GM23338 (cell line): ENCODE measurements at regions not wholly inside any gene's neighbourhood (a gene's known extent, or its start where the extent isn't known, plus 50 kb on each side); places are given as distances from the start of the nearest gene placed in this dataset.

Experiments
- ATAC-seq: fragments of 200-7000 bp; cut with Tn5 transposase; 3 replicates; pipeline ENCODE4 v1.9.1; 2020
- DNase-seq: peaks from one replicate; pipeline ENCODE4 v3.0.0-alpha.2; 2015; ENCODE audit warnings: low spot score
- H2AFZ ChIP-seq: fragments of 200-600 bp; sonication (generic); 2 replicates; pipeline ENCODE4 v1.8.0; 2016; ENCODE audit warnings: antibody characterized with exemption, mild to moderate bottlenecking, moderate library complexity
- H3F3A ChIP-seq: fragments of 200-600 bp; sonication (generic); replicated peaks from 2 replicates; pipeline ENCODE4 v1.8.0; 2017; ENCODE audit warnings: antibody characterized with exemption, mixed run types, low read depth
- H3K27ac ChIP-seq: fragments of 200-600 bp; sonication (generic); 2 replicates; pipeline ENCODE4 v1.6.1; 2016; ENCODE audit warnings: low read depth
- H3K27me3 ChIP-seq: fragments of 200-600 bp; sonication (generic); 2 replicates; pipeline ENCODE4 v1.8.0; 2016; ENCODE audit warnings: mild to moderate bottlenecking, mixed run types, moderate library complexity; ENCODE audit not compliant: insufficient read depth
- H3K36me3 ChIP-seq: fragments of 200-600 bp; sonication (generic); 2 replicates; pipeline ENCODE4 v1.8.0; 2016; ENCODE audit warnings: mild to moderate bottlenecking; ENCODE audit not compliant: insufficient read depth
- H3K4me1 ChIP-seq: fragments of 200-600 bp; sonication (generic); 2 replicates; pipeline ENCODE4 v1.8.0; 2016; ENCODE audit warnings: mild to moderate bottlenecking, moderate library complexity; ENCODE audit not compliant: insufficient read depth
- H3K4me2 ChIP-seq: fragments of 200-600 bp; sonication (generic); 2 replicates; pipeline ENCODE4 v1.7.1; 2017; ENCODE audit warnings: mixed run types
- H3K4me3 ChIP-seq: fragments of 200-600 bp; sonication (generic); 2 replicates; pipeline ENCODE4 v1.6.1; 2016; ENCODE audit warnings: mixed run types
- H3K79me2 ChIP-seq: fragments of 200-600 bp; sonication (generic); replicated peaks from 2 replicates; pipeline ENCODE4 v1.8.0; 2017; ENCODE audit warnings: mild to moderate bottlenecking; ENCODE audit not compliant: insufficient read depth
- H3K9me2 ChIP-seq: fragments of 200-600 bp; sonication (generic); 2 replicates; pipeline ENCODE4 v1.8.0; 2017; ENCODE audit not compliant: insufficient read depth
- H4K20me1 ChIP-seq: fragments of 200-600 bp; sonication (generic); replicated peaks from 2 replicates; pipeline ENCODE4 v1.8.0; 2017; ENCODE audit warnings: mild to moderate bottlenecking; ENCODE audit not compliant: insufficient read depth
- H3K27ac Mint-ChIP-seq: 2 replicates; pipeline ENCODE4 v1.8.0; 2020; ENCODE audit warnings: inconsistent platforms, mild to moderate bottlenecking, moderate library complexity, mixed read lengths
- H3K27me3 Mint-ChIP-seq: 3 replicates; pipeline ENCODE4 v1.8.0; 2022; ENCODE audit warnings: low read depth, mild to moderate bottlenecking, moderate library complexity, mixed read lengths, inconsistent platforms; ENCODE audit not compliant: insufficient read depth, poor library complexity
- H3K36me3 Mint-ChIP-seq: 3 replicates; pipeline ENCODE4 v1.8.0; 2021; ENCODE audit warnings: low read depth, mild to moderate bottlenecking, inconsistent platforms, moderate library complexity, mixed read lengths
- H3K4me1 Mint-ChIP-seq: 3 replicates; pipeline ENCODE4 v1.8.0; 2020; ENCODE audit warnings: mild to moderate bottlenecking, inconsistent platforms, mixed read lengths
- H3K4me3 Mint-ChIP-seq: 3 replicates; pipeline ENCODE4 v1.8.0; 2021; ENCODE audit warnings: moderate library complexity, mild to moderate bottlenecking, inconsistent platforms, mixed read lengths
- H3K9me3 Mint-ChIP-seq: 3 replicates; pipeline ENCODE4 v1.8.0; 2020; ENCODE audit warnings: moderate library complexity, mild to moderate bottlenecking, inconsistent platforms, mixed read lengths
- CREB1 ChIP-seq: fragments of 250-450 bp; sonication (Bioruptor Pico); IDR thresholded peaks from 2 replicates; pipeline ENCODE4 v1.5.0; 2020; ENCODE audit warnings: low read depth, mild to moderate bottlenecking, moderate library complexity
- EZH2 ChIP-seq: fragments of 200-600 bp; sonication (generic); IDR thresholded peaks from one replicate; pipeline ENCODE4 v1.8.0; 2017; ENCODE audit warnings: antibody characterized with exemption, mild to moderate bottlenecking, low read depth; ENCODE audit not compliant: unreplicated experiment
- EZH2phosphoT487 ChIP-seq: fragments of 200-600 bp; sonication (generic); IDR thresholded peaks from one replicate; pipeline ENCODE4 v1.8.1; 2018; ENCODE audit warnings: antibody characterized with exemption; ENCODE audit not compliant: unreplicated experiment
- JUNB ChIP-seq: IDR thresholded peaks from one replicate; pipeline ENCODE4 v1.6.1; 2016; ENCODE audit warnings: antibody characterized with exemption; ENCODE audit not compliant: unreplicated experiment
- NANOG ChIP-seq: IDR thresholded peaks from 2 replicates; pipeline ENCODE4 v1.6.1; 2016; ENCODE audit warnings: antibody characterized with exemption, borderline replicate concordance
- POLR2AphosphoS5 ChIP-seq: IDR thresholded peaks from 2 replicates; pipeline ENCODE4 v1.6.1; 2016; ENCODE audit warnings: antibody characterized with exemption, low read depth
- STAT1 ChIP-seq: IDR thresholded peaks from one replicate; pipeline ENCODE4 v1.6.1; 2016; ENCODE audit warnings: antibody characterized with exemption; ENCODE audit not compliant: unreplicated experiment
- ZNF114 ChIP-seq: fragments of 250-450 bp; sonication (Bioruptor Pico); IDR thresholded peaks from 2 replicates; pipeline ENCODE4 v1.5.0; 2020; ENCODE audit warnings: mild to moderate bottlenecking, moderate library complexity
- ZNF331 ChIP-seq: fragments of 250-450 bp; sonication (Bioruptor Pico); IDR thresholded peaks from 2 replicates; pipeline ENCODE4 v1.5.0; 2020; ENCODE audit warnings: low read depth, mild to moderate bottlenecking, moderate library complexity
- TF ChIP-seq, protein P1 (sequence below): IDR thresholded peaks from one replicate; pipeline ENCODE4 v1.6.1; 2018; ENCODE audit warnings: antibody characterized with exemption; ENCODE audit not compliant: unreplicated experiment
- TF ChIP-seq, protein P2 (sequence below), 2 experiments: fragments of 200-600 bp in 1 of 2; sonication (generic) in 1 of 2; conservative IDR thresholded peaks; 2 replicates each; pipeline versions ENCODE4 v1.5.1 to v1.6.1; 2016 to 2017; ENCODE audit warnings: antibody characterized with exemption in 2 of 2, low read depth in 2 of 2, mild to moderate bottlenecking in 2 of 2, moderate library complexity in 1 of 2
- TF ChIP-seq, protein P3 (sequence below): fragments of 250-450 bp; sonication (Bioruptor Pico); IDR thresholded peaks from 2 replicates; pipeline ENCODE4 v1.5.0; 2020; ENCODE audit warnings: mild to moderate bottlenecking, moderate library complexity
- TF ChIP-seq, protein P4 (sequence below): IDR thresholded peaks from 2 replicates; pipeline ENCODE4 v1.6.1; 2016; ENCODE audit warnings: antibody characterized with exemption

DNA sequence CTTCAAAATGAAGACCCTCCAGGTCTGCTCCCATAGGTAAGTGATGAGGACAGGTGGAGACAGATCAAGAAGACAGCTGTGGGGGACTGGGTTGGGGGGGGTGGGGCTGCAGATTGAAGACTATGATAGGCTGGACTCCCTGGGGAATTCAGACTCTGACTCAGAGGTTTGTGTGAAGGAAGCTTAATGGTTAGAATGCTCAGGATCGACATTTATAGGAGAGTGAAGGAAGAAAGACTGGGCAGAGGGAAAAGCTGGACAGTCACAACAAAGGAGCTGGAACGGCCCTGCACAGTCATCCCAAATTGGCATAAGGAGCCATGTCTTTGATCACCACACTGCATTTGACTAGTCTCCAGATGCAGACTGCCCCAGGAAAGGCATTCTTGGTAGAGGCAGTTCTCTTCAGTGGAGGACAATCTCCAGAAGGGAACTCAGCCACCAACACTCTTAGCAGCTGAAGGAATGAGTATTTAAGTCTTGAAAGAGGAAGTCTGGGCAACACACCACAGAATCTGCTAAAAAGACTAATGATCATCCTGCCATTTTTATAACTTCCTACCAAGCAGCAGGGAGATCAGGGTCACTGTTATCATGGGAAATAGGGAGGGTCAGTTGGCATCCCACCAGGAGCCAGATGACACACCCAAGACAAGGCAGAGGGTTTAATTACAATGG, 120.0 kb upstream of the ZC3H11B start:
- DNase-seq, result no peak
- Histone ChIP-seq H3K4me3 (no peak overlapping the region), H3F3A (no peaks in the 10 kb centered on the region), H3K9me2 (peaks cover 3% of the 10 kb centered on the region; the same call in 1 of the 2 replicates), H4K20me1 (no peaks in the 10 kb centered on the region), H2AFZ (no peak overlapping the region), H3K4me1 (no peaks in the 10 kb centered on the region), H3K27me3 (no peaks in the 10 kb centered on the region), H3K36me3 (no peaks in the 10 kb centered on the region), H3K27ac (no peak overlapping the region), H3K4me2 (no peak overlapping the region), H3K79me2 (no peaks in the 10 kb centered on the region)
- ATAC-seq, result no peak
- no peaks in the 10 kb centered on the region for H3K27me3 Mint-ChIP-seq
- TF ChIP-seq, protein P1, sequence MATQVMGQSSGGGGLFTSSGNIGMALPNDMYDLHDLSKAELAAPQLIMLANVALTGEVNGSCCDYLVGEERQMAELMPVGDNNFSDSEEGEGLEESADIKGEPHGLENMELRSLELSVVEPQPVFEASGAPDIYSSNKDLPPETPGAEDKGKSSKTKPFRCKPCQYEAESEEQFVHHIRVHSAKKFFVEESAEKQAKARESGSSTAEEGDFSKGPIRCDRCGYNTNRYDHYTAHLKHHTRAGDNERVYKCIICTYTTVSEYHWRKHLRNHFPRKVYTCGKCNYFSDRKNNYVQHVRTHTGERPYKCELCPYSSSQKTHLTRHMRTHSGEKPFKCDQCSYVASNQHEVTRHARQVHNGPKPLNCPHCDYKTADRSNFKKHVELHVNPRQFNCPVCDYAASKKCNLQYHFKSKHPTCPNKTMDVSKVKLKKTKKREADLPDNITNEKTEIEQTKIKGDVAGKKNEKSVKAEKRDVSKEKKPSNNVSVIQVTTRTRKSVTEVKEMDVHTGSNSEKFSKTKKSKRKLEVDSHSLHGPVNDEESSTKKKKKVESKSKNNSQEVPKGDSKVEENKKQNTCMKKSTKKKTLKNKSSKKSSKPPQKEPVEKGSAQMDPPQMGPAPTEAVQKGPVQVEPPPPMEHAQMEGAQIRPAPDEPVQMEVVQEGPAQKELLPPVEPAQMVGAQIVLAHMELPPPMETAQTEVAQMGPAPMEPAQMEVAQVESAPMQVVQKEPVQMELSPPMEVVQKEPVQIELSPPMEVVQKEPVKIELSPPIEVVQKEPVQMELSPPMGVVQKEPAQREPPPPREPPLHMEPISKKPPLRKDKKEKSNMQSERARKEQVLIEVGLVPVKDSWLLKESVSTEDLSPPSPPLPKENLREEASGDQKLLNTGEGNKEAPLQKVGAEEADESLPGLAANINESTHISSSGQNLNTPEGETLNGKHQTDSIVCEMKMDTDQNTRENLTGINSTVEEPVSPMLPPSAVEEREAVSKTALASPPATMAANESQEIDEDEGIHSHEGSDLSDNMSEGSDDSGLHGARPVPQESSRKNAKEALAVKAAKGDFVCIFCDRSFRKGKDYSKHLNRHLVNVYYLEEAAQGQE, result no peak
- TF ChIP-seq ZNF331 (no peak), EZH2 (no peak), EZH2phosphoT487 (no peak), STAT1 (no peak), POLR2AphosphoS5 (no peak), ZNF114 (CRISPR knock-in tag) (no peak), NANOG (no peak), JUNB (no peak), CREB1 (CRISPR knock-in tag) (no peak)
- TF ChIP-seq, protein P2, sequence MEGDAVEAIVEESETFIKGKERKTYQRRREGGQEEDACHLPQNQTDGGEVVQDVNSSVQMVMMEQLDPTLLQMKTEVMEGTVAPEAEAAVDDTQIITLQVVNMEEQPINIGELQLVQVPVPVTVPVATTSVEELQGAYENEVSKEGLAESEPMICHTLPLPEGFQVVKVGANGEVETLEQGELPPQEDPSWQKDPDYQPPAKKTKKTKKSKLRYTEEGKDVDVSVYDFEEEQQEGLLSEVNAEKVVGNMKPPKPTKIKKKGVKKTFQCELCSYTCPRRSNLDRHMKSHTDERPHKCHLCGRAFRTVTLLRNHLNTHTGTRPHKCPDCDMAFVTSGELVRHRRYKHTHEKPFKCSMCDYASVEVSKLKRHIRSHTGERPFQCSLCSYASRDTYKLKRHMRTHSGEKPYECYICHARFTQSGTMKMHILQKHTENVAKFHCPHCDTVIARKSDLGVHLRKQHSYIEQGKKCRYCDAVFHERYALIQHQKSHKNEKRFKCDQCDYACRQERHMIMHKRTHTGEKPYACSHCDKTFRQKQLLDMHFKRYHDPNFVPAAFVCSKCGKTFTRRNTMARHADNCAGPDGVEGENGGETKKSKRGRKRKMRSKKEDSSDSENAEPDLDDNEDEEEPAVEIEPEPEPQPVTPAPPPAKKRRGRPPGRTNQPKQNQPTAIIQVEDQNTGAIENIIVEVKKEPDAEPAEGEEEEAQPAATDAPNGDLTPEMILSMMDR (conservative IDR thresholded peaks at IDR 0.05; ENCODE audit: low read depth in 2 of 2), result no peak
- TF ChIP-seq, protein P3, sequence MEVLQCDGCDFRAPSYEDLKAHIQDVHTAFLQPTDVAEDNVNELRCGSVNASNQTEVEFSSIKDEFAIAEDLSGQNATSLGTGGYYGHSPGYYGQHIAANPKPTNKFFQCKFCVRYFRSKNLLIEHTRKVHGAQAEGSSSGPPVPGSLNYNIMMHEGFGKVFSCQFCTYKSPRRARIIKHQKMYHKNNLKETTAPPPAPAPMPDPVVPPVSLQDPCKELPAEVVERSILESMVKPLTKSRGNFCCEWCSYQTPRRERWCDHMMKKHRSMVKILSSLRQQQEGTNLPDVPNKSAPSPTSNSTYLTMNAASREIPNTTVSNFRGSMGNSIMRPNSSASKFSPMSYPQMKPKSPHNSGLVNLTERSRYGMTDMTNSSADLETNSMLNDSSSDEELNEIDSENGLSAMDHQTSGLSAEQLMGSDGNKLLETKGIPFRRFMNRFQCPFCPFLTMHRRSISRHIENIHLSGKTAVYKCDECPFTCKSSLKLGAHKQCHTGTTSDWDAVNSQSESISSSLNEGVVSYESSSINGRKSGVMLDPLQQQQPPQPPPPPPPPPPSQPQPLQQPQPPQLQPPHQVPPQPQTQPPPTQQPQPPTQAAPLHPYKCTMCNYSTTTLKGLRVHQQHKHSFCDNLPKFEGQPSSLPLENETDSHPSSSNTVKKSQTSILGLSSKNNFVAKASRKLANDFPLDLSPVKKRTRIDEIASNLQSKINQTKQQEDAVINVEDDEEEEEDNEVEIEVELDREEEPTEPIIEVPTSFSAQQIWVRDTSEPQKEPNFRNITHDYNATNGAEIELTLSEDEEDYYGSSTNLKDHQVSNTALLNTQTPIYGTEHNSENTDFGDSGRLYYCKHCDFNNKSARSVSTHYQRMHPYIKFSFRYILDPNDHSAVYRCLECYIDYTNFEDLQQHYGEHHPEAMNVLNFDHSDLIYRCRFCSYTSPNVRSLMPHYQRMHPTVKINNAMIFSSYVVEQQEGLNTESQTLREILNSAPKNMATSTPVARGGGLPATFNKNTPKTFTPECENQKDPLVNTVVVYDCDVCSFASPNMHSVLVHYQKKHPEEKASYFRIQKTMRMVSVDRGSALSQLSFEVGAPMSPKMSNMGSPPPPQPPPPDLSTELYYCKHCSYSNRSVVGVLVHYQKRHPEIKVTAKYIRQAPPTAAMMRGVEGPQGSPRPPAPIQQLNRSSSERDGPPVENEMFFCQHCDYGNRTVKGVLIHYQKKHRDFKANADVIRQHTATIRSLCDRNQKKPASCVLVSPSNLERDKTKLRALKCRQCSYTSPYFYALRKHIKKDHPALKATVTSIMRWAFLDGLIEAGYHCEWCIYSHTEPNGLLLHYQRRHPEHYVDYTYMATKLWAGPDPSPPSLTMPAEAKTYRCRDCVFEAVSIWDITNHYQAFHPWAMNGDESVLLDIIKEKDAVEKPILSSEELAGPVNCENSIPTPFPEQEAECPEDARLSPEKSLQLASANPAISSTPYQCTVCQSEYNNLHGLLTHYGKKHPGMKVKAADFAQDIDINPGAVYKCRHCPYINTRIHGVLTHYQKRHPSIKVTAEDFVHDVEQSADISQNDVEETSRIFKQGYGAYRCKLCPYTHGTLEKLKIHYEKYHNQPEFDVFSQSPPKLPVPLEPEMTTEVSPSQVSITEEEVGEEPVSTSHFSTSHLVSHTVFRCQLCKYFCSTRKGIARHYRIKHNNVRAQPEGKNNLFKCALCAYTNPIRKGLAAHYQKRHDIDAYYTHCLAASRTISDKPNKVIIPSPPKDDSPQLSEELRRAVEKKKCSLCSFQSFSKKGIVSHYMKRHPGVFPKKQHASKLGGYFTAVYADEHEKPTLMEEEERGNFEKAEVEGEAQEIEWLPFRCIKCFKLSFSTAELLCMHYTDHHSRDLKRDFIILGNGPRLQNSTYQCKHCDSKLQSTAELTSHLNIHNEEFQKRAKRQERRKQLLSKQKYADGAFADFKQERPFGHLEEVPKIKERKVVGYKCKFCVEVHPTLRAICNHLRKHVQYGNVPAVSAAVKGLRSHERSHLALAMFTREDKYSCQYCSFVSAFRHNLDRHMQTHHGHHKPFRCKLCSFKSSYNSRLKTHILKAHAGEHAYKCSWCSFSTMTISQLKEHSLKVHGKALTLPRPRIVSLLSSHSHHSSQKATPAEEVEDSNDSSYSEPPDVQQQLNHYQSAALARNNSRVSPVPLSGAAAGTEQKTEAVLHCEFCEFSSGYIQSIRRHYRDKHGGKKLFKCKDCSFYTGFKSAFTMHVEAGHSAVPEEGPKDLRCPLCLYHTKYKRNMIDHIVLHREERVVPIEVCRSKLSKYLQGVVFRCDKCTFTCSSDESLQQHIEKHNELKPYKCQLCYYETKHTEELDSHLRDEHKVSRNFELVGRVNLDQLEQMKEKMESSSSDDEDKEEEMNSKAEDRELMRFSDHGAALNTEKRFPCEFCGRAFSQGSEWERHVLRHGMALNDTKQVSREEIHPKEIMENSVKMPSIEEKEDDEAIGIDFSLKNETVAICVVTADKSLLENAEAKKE (CRISPR knock-in tag), result no peak
- TF ChIP-seq, protein P4, sequence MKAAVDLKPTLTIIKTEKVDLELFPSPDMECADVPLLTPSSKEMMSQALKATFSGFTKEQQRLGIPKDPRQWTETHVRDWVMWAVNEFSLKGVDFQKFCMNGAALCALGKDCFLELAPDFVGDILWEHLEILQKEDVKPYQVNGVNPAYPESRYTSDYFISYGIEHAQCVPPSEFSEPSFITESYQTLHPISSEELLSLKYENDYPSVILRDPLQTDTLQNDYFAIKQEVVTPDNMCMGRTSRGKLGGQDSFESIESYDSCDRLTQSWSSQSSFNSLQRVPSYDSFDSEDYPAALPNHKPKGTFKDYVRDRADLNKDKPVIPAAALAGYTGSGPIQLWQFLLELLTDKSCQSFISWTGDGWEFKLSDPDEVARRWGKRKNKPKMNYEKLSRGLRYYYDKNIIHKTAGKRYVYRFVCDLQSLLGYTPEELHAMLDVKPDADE, result no peak
- H3K27ac Mint-ChIP-seq, result no peak overlapping the region; the same call in 1 of the 2 replicates
- H3K9me3 Mint-ChIP-seq, result peaks cover 6% of the 10 kb centered on the region
- H3K36me3 Mint-ChIP-seq, result peaks cover 2% of the 10 kb centered on the region; the same call in 1 of the 3 replicates
- H3K4me1 Mint-ChIP-seq, result no peaks in the 10 kb centered on the region; the same call in 2 of the 3 replicates
- H3K4me3 Mint-ChIP-seq, result no peak overlapping the region
